ENCODE measurements at regions not wholly inside any gene's neighbourhood (a gene's known extent, or its start where the extent isn't known, plus 50 kb on each side); places are given as distances from the start of the nearest gene placed in this dataset.

- Histone ChIP-seq H3K9me3 (replicated peaks; ENCODE audit: control insufficient read depth, insufficient read depth, low read depth, low read length) (0 out of 2 replicates have a peak, but pooled peaks cover 2% of the 10 kb centered on the region), H3K36me3 (ENCODE audit: control insufficient read depth, insufficient read depth, low read length) (no peaks in the 10 kb centered on the region), H3K9ac (ENCODE audit: insufficient read depth in 1 of 2, low read depth in 2 of 2, low read length in 2 of 2) (no peak overlapping the region), H3K9me1 (ENCODE audit: control insufficient read depth, insufficient read depth, low read length) (no peaks in the 10 kb centered on the region), H3K79me2 (ENCODE audit: control insufficient read depth, insufficient read depth, low read length) (no peaks in the 10 kb centered on the region), H3K27ac (ENCODE audit: extremely low read depth, low read depth, low read length) (no peak overlapping the region), H3K4me2 (ENCODE audit: insufficient read depth, low read length) (no peak overlapping the region), H3K4me3 (no peak overlapping the region), H3K4me1 (replicated peaks in 1 of 2; ENCODE audit: control insufficient read depth in 2 of 2, insufficient read depth in 2 of 2, low read length in 2 of 2) (no peaks in the 10 kb centered on the region), H4K20me1 (replicated peaks; ENCODE audit: control insufficient read depth, insufficient read depth, low read length) (no peaks in the 10 kb centered on the region), H2AFZ (ENCODE audit: low read depth, low read length) (no peak overlapping the region), H3K27me3 (ENCODE audit: control insufficient read depth in 2 of 2, insufficient read depth in 2 of 2, low read length in 2 of 2) (no peaks in the 10 kb centered on the region)
- FAIRE-seq (no peak), ATAC-seq (no peak), DNase-seq (ENCODE audit: extremely low read depth in 1 of 4, low spot score in 3 of 4) (no peak)
- TF ChIP-seq TGIF2 (CRISPR knock-in tag; IDR thresholded peaks at IDR 0.05) (no peak), NR3C1 (CRISPR knock-in tag; IDR thresholded peaks at IDR 0.05) (no peak), MCM3 (IDR thresholded peaks at IDR 0.05) (no peak)
- ChIA-PET CTCF (ENCODE audit: low intra/inter-chr PET ratio) (no interaction called here), POLR2A (no interaction called here)
- no TSS peak for BruUV-seq (replicated peaks)
- WGBS (ENCODE audit: insufficient coverage, low coverage, missing lambda C conversion rate), result 0% methylated on average over 1 of the region's 1 CpG
- intact Hi-C loops (cut with micrococcal nuclease) (no loop called here), in situ Hi-C loops (cut with MboI) (no loop called here)
Measured at GRCh38 chr1:239840336-239840735, 251.3 kb upstream of the FMN2 start.

GRCh38 chr1:239840790-239841189, 250.9 kb upstream of the FMN2 start:
- FAIRE-seq (no peak), ATAC-seq (no peak), DNase-seq (ENCODE audit: extremely low read depth in 1 of 4, low spot score in 3 of 4) (no peak)
- Histone ChIP-seq H2AFZ (ENCODE audit: low read depth, low read length) (no peak overlapping the region), H3K9ac (ENCODE audit: insufficient read depth in 1 of 2, low read depth in 2 of 2, low read length in 2 of 2) (no peak overlapping the region), H3K27me3 (ENCODE audit: control insufficient read depth in 2 of 2, insufficient read depth in 2 of 2, low read length in 2 of 2) (no peaks in the 10 kb centered on the region), H3K9me1 (ENCODE audit: control insufficient read depth, insufficient read depth, low read length) (no peaks in the 10 kb centered on the region), H3K79me2 (ENCODE audit: control insufficient read depth, insufficient read depth, low read length) (no peaks in the 10 kb centered on the region), H3K4me1 (replicated peaks in 1 of 2; ENCODE audit: control insufficient read depth in 2 of 2, insufficient read depth in 2 of 2, low read length in 2 of 2) (no peaks in the 10 kb centered on the region), H4K20me1 (replicated peaks; ENCODE audit: control insufficient read depth, insufficient read depth, low read length) (no peaks in the 10 kb centered on the region), H3K4me3 (no peak overlapping the region), H3K27ac (ENCODE audit: extremely low read depth, low read depth, low read length) (no peak overlapping the region), H3K9me3 (replicated peaks; ENCODE audit: control insufficient read depth, insufficient read depth, low read depth, low read length) (0 out of 2 replicates have a peak, but pooled peaks cover 2% of the 10 kb centered on the region), H3K4me2 (ENCODE audit: insufficient read depth, low read length) (no peak overlapping the region), H3K36me3 (ENCODE audit: control insufficient read depth, insufficient read depth, low read length) (no peaks in the 10 kb centered on the region)
- POLR2A ChIA-PET, result no interaction called here
- CTCF ChIA-PET (ENCODE audit: low intra/inter-chr PET ratio), result no interaction called here
- intact Hi-C loops (cut with micrococcal nuclease), result no loop called here
- 2% methylated on average over 3 of the region's 3 CpGs for WGBS (ENCODE audit: insufficient coverage, low coverage, missing lambda C conversion rate)
- in situ Hi-C loops (cut with MboI), result no loop called here
- BruUV-seq (replicated peaks), result no TSS peak
- TF ChIP-seq GTF2B (IDR thresholded peaks at IDR 0.05; ENCODE audit: extremely low read depth, insufficient read length) (no peak), ZNF354B (CRISPR knock-in tag; IDR thresholded peaks at IDR 0.05) (no peak), AFF1 (IDR thresholded peaks at IDR 0.05; ENCODE audit: low read depth in 1 of 2, partially characterized antibody in 2 of 2) (no peak), ZEB2 (IDR thresholded peaks at IDR 0.05) (no peak), ZNF79 (CRISPR knock-in tag; IDR thresholded peaks at IDR 0.05; ENCODE audit: low read depth) (no peak), BCOR (IDR thresholded peaks at IDR 0.05) (no peak), FOXJ2 (tag; IDR thresholded peaks at IDR 0.05) (no peak), ZNF274 (IDR thresholded peaks at IDR 0.05; ENCODE audit: borderline replicate concordance, low read depth, low read length) (no peak), RBBP5 (IDR thresholded peaks at IDR 0.05; ENCODE audit: borderline replicate concordance, insufficient read depth, low read length, poor library complexity, severe bottlenecking) (no peak), ZNF586 (CRISPR knock-in tag; conservative IDR thresholded peaks at IDR 0.05) (no peak)

All from K562 (cell line).